Fibroblast of pulmonary artery (primary cell): ENCODE measurements at regions not wholly inside any gene's neighbourhood (a gene's known extent, or its start where the extent isn't known, plus 50 kb on each side); places are given as distances from the start of the nearest gene placed in this dataset.

Experiments used
- DNase-seq: peaks from one replicate; pipeline ENCODE4 v3.0.0-alpha.2; 2010; ENCODE audit warnings: low read depth
- H3K4me3 ChIP-seq: replicated peaks from 2 replicates; pipeline ENCODE4 v1.5.1; 2011; ENCODE audit warnings: low read depth, mild to moderate bottlenecking, control low read depth, low read length, moderate library complexity
- CTCF ChIP-seq: IDR thresholded peaks from 2 replicates; pipeline ENCODE4 v1.5.1; 2011; ENCODE audit warnings: mild to moderate bottlenecking, control low read depth, low read length, inconsistent platforms; ENCODE audit errors: missing control alignments

- no peak for DNase-seq
- TF ChIP-seq CTCF = no peak
- no peak overlapping the region for H3K4me3 ChIP-seq
These were observed 100.0 kb upstream of the SFSWAP start for GRCh38 chr12:131610891-131611290.

GRCh38 chr12:131611416-131612091 lies 99.3 kb upstream of the SFSWAP start:
- no peak overlapping the region for H3K4me3 ChIP-seq
- no peak for DNase-seq
- TF ChIP-seq CTCF = no peak

- no peak overlapping the region for H3K4me3 ChIP-seq
- no peak for TF ChIP-seq CTCF
- DNase-seq = no peak
These were observed 98.7 kb upstream of the SFSWAP start for GRCh38 chr12:131612092-131612755.

- TF ChIP-seq CTCF = no peak
- DNase-seq = no peak
- H3K4me3 ChIP-seq = no peak overlapping the region
These were observed 97.7 kb upstream of the SFSWAP start for GRCh38 chr12:131613186-131613585.

GRCh38 chr12:131613678-131614077 lies 97.2 kb upstream of the SFSWAP start:
- no peak for DNase-seq
- no peak overlapping the region for H3K4me3 ChIP-seq
- TF ChIP-seq CTCF = no peak

GRCh38 chr12:131615326-131616042 lies 95.4 kb upstream of the SFSWAP start:
- no peak for TF ChIP-seq CTCF
- no peak overlapping the region for H3K4me3 ChIP-seq
- DNase-seq = no peak
